ENCODE measurements at regions not wholly inside any gene's neighbourhood (a gene's known extent, or its start where the extent isn't known, plus 50 kb on each side); places are given as distances from the start of the nearest gene placed in this dataset.
"Not testable (repeated sequence)": the region's sequence is repeated elsewhere in the genome, so short reads cannot be mapped to it uniquely, and the experiment has no call there.

DNA sequence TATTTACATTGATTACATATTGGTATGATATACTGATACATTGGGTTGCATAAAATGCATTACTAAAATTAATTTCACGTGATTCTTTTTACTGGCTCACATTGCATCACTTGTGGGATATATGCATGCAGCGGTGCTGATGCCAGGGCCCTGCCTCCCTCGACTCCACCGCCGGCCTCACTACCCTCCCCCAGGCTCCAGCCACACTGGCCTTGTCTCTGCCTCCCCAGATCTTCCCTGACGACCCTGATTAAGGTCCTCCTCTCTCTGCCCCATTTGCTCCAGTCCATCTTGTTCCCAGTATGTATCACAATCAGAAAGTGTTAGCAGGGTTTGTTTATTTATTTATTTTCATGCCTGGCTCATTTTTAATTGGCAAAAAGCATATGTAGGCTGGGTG is 306.8 kb downstream of the FOXL1 start:
- no peak for DNase-seq (ENCODE audit: low read depth in 2 of 2)

DNA sequence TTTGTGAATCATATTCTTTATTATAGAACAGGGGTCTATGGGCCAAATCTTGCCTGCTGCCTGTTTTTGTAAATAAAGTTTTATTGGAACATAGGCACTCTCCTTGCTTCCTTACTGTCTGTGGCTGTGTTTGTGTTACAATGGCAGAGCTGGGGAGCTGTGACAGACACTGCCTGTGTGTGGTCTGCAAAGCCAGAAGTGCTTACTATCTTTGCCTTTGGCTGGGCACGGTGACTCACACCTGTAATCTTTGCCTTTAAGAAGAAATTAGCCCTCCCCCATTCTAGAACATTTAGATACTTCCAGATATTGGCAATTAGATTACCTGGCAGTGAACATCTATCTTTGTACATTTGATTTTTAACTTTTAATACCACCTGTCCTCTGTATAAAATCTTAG is 308.3 kb downstream of the FOXL1 start:
- DNase-seq (ENCODE audit: low read depth in 2 of 2) = no peak

DNA sequence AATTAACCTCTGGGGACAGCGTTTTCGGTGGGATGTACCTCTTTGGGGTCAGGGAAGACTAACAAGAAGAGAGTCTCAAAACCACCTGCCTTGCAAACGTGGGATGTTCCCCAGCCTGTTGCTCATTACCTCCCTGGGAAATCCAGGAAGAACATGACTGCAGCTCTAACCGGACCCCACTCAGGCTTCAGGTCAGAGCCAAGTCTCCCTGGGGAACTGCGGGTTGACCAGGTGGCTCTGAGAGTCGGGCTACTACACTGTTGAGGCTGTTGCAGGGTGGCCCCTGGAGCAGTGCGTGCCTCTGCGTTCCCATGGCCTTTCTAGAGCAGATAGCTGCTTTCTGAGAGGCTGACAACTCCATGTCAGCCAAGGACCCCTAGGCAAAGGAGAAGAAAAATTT is 309.1 kb downstream of the FOXL1 start:
- DNase-seq (ENCODE audit: low read depth in 2 of 2) = no peak

DNA sequence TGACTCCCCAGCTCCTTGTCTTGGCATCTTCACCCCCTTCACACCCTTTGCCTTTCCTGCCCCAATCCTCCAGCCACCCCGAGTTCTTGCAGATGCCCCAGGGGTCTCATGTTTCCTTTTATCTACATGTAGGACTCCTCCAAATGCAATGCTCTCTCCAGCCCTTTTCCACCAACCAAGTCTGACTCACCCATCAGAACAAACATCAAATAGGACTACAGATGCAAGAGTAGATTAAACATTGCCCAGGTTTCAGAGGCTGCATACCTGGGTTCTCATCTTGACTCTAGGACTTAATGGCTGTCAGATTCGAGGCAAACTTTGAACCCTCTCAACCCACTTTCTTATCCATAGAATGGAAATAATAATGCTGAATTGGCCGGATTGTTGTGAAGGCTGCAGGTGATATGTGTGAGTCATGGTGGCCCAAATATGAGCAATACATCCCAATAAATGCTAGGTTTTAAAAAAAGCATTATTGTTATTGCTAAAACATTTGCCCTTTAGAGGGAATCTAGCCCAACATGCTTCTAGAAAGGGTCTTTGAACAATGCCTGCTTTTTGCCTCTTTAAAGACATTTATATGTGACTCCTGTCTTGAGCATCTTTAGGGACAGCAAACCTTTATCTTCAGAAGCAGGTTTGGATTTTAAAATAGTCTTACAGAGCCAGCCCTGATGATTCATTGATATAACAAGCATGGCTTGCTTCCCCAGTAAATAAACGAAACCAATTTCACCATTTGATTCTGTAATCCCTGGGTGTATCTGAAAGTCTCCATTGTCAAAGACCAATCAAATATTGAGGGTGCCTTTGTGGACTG is 310.1 kb downstream of the FOXL1 start:
- DNase-seq (ENCODE audit: low read depth in 2 of 2) = no peak

DNA sequence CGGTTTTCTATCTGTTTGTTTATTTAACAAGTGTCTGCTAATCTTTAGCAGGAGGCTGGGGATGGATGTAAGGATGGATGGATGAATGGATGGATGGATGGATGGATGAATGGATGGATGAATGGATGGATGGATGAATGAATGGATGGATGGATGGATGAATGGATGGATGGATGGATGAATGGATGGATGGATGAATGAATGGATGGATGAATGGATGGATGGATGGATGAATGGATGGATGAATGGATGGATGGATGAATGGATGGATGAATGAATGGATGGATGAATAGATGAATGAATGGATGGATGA is 310.7 kb downstream of the FOXL1 start:
- not testable (repeated sequence) for DNase-seq (ENCODE audit: low read depth in 2 of 2)

DNA sequence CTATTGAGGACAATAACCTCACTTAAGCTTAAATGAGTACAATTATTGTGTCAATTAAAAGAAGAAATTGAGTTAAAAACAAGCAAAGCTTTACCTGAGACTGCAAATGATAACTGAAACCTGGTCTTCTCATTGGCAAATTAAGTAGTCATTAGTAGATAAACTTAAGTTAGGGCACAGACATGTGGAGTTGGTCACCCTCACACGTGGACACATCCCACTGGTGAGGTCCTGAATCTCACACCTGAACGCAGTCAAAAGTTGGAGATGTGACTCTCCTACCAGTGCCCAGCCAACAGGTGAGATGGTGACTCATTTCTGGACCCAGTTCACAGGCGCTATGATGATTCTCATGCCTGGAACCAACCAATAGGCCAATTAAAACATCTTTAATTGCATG is 311.6 kb downstream of the FOXL1 start:
- DNase-seq (ENCODE audit: low read depth in 2 of 2) = no peak

DNA sequence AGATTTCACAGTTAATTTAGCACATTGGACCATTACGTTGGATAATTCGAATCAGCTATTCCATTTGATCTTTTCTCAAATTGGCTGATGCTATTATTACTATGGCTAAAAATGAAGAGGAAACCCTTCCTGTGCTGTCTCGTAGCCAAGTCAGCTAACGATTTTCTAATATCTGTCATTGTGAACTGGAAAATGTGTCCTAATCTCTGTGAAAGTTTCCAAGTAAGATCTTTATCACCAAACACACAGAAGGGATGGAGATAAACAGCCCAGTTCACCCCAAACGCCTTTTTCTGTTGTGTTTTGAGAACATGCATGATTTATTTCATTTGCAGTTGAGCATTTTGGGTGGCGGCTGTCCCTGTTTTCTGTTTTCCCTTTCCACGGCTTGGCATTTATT is 312.8 kb downstream of the FOXL1 start:
- DNase-seq (ENCODE audit: low read depth in 2 of 2) = no peak

DNA sequence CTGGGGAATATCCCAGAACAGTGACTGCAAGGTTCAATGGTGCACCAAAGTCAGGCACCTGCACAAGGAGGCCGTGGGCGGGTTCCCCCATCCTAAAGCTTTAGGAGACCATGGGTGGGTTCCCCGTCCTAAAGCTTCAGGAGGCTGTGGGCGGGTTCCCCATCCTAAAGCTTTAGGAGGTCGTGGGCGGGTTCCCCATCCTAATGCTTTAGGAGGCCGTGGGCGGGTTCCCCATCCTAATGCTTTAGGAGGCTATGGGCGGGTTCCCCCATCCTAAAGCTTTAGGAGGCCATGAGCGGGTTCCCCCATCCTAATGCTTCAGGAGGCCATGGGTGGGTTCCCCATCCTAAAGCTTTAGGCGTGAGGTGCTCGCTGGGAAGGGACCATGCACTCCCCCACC is 313.3 kb downstream of the FOXL1 start:
- DNase-seq (ENCODE audit: low read depth in 2 of 2) = no peak

DNA sequence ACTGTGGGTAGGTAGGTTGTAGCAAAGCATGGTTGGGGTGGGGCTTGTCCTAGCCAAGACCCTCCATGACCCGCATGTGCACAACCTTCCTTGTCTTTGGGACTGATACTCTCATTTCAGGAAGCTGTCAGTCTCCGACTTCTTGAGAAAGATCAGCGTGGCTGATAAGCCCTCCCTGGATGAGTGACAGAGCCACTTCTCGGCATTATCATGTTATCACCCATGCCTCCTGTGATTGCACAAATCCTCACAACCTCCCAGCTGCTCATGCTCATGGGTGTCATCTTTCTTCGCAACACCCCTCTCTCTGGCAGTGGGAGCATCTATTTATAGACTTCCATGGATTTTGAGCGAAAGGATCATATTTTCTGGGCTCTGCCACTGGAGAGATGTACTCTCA is 314.2 kb downstream of the FOXL1 start:
- no peak for DNase-seq (ENCODE audit: low read depth in 2 of 2)

DNA sequence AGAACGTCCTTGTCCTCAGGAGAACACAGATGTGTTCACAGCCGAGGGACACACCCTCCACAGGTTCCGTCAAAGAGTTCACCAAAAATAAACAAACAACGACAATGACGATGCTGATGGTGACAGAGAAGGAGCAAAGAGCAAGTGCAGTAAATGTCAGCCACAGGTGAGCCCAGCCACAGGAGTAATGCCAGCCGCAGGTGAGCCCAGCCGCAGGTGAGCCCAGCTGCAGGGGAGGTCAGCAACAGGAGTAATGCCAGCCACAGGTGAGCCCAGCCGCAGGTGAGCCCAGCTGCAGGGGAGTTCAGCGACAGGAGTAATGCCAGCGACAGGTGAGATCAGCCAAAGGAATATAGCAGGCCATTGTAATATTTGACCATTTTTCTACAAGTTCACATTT is 315.2 kb downstream of the FOXL1 start:
- DNase-seq (ENCODE audit: low read depth in 2 of 2) = no peak

DNA sequence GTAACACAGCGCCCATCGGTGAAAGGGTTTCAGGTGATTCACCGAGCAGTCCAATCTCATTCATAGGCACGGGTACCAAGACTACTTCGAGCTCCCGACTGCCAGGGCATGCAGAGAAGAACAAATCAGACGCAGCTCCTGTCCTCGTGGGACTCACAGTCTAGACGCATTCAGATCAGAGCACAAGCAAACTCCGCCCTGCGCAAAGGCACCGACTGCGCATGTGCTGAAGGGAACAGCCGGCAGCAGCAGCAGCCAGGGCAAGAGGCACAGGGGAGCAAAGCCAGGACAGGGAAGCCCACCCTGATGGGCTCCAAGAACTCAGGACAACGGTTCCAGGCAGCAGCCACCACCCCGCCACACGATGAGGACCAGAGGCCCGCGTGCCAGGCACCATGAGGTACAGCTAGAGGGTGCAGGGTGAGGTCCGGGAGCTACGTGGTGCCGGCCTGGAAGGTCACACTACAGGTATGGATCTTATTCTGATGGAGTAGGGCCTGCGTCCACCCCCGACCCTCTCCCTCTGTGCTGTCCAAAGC is 315.7 kb downstream of the FOXL1 start:
- no peak for DNase-seq (ENCODE audit: low read depth in 2 of 2)

DNA sequence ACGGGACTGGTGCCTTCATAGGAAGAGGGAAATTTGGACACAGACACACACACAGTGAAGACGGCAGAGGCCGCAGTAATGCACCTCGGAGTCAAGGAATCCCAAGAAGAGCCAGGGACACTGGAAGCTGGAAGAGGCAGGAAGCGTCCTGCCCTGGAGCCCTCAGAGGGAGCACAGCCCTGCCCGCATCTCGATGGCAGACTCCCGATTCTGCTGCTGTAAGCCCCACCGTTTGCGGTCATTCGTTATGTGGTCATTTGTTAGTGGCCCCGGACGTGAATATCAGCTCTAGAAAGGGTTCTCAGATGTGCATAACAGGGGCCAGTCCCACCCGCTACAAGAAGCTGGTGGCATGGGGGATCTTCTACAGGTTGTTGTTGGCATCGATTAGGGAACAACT is 316.6 kb downstream of the FOXL1 start:
- no peak for DNase-seq (ENCODE audit: low read depth in 2 of 2)

DNA sequence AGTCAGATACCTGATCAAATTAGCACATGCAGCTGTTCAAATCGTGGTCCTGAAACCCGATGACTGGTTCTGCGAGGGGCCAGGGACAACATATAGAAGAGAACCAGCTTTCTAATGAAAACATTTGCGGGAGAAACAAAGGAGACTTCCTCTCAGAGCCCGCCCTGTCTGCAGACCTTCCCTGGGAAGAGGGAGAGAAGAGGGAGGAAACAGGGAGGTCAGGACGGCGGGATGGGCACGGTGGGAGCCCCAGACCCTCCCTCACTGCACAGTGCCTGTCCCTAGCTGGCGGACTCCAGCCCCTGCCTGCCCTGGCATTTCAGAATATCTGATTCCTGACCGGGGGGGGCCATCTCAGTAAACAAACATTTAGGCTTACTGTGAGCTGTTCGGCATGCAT is 317.3 kb downstream of the FOXL1 start:
- DNase-seq (ENCODE audit: low read depth in 2 of 2) = no peak

DNA sequence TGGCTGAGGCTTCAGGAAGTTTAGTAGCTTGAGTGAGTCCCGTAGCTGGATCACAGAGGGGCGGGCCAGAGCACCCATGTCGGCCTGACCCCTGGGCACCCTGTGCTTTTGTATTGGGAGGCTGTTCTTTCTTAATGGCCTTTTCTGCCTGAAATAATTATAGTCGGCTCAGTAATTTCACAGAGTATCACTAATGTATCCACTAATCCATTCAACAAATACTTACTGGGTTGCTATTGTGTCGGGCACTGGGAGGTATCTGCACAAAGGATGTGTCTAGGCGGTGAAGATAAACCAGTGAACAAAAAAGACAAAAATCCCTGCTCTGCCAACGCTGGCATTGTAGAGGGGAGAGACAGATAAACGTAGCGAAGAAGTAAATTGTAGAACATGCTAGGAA is 318.6 kb downstream of the FOXL1 start:
- no peak for DNase-seq (ENCODE audit: low read depth in 2 of 2)

DNA sequence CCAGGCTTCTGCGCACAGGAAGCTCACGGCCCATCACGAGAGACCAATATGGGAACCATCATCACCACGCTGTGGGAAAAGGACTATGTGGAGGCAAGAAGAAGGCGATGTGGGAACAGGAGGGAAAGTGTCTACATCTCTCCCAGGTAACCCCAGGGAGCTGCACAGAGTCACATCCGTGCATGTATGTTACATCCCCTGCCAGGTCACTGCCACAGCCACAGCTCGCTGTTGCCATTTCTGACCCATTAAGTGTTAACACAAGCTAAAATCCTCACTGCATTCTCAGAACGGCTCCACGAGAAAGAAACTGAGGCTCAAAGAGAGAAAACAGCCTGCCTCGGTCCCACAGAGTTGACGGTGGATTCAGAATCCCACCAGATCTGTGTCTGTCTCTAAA is 319.1 kb downstream of the FOXL1 start:
- DNase-seq (ENCODE audit: low read depth in 2 of 2) = no peak

DNA sequence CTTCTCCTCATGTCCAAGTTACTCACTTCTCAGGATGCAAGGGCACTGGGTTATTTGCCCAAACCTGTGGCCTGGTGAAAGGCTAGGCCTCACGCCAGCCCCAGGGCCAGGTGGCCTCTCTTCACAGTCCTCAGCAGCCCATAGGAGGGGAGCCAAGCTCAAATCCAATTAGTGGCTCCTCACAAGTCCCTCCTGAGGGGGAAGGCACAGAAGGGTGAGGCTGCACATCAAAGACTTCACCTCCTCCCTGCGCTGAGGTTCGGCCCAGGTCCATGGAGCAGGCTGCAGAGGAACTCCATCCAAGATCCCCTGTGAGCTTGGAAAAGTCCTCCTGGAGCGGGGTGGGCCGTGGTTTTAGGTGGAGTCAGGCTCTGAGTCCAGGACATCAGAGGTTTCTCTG is 320.0 kb downstream of the FOXL1 start:
- DNase-seq (ENCODE audit: low read depth in 2 of 2) = no peak

DNA sequence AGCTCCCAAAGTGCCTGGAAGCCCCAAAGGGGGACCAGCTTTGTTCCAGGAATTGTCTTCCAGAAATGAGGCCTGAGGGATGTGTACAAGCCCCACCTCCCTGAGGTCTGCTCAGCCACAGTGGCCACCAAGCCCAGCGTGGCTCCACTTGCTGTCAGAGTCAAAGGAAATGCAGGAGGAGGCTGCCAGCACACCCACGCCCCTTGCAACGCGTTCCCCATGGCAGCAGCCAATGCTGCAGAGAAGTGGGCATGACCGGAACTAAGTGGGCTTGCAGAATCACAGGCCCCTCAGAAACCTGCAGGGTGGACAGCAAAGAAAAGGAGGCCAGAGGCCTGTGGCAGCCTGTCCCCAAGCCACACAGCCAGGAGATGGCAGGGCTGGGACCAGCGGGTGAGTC is 320.8 kb downstream of the FOXL1 start:
- DNase-seq (ENCODE audit: low read depth in 2 of 2) = no peak

DNA sequence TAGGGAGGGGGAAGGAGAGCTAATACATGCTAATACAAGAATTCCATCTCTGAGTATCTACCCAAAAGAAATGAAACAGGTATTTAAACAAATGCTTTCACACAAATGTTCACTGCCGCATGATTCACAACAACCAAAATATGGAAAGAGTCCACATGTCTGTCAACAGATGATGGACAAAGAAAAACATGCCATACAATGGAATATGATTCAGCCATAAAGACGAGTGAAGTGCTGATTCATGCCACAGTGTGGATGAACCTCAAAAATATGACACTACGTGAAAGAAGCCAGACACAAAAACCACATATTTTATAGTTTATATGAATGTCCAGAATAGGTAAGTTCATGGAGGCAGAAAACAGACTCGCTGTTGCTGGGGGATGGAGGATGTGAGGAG is 321.4 kb downstream of the FOXL1 start:
- peak; percentile 61 to 62 for DNase-seq (ENCODE audit: low read depth in 2 of 2)

DNA sequence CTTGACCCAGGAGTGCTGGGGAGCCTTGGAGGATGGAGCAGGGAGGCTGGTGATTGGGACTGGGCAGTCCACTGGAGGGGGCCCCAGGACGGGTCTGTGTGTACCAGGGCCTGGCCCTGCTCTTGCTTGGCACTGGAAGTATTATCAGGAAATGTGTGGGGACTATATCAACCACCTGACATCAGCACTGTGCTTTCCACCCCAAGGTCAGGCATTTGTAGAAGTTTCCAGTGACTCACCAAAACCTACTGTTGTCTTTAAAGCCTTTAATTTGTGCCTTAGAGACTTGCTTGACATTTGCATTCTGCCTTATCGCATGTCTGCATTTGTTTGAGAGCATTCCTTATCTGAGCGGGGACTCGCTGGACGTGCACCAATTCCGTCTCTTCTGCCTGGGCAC is 323.1 kb downstream of the FOXL1 start:
- no peak for DNase-seq (ENCODE audit: low read depth in 2 of 2)

DNA sequence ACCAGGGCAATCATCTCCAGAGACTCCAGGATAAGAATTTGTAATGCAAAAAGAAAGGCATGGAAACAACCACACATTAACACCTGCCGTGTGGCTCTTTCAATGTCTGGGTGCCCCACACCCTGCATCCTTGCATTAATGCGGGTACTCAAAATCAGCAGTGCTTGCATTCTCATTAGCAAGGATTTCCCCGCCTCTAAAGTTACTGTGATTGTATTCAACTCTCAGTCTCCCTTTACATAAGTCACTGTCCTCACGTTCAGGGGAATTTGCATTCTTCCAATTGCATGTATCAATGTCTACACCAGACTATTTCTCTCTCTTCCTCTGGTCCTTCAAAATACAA is 324.3 kb downstream of the FOXL1 start:
- no peak for DNase-seq (ENCODE audit: low read depth in 2 of 2)

DNA sequence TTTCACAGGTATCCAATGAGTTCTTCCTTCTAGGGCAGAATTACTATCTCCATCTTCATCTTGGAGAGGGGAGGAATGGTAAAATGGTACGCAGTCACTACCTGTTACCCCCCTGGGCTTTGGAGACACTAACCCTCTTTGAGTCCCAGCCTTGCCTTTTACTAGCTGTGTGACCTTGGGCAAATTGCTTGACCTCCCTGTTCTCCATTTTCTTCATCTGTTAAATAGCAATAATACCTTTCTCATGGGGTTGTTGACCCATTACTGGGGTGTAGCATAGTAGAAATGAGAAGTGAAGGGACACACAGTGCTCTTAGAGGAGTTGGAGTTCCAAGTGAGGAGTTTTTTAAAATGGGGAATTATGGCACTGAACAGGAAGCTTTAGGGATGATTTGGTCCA is 324.7 kb downstream of the FOXL1 start:
- no peak for DNase-seq (ENCODE audit: low read depth in 2 of 2)

DNA sequence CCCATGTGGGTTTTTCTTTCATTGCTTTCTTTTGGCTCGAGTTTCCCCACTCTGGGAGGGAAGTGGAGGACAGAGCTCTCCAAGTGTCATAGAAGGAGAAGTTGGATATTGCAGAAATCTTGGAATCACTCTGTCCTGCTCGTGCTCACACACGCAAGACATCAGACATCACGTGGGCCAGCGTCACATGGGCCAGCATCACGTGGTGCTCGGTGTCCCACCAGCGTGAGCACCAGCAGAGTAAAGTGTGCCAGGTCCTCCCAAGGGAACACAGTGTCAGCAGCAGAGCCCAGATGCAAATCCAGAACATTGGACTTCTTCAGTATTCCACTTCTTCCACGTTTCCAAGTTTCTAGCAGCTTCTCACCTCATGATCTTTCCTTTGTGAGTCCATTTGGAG is 327.0 kb downstream of the FOXL1 start:
- DNase-seq (ENCODE audit: low read depth in 2 of 2) = no peak

DNA sequence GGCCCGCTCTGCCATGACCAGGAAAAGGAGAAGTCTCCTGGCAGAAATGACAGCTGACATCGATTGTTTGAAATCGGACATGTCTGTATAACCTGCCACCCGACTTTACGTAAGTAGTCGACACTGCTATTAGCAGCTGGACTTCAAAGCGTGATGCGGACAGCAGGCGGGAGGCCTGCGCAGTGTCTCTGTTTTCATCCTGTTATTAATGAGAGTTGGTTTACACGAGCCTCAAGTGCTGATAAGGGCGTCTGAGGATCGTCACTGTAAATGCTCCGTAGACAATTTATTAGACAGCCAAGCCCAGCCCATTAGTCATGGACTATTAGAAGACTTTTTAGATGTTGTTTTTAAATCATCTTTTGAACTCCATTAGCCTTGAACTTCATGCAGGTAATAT is 328.3 kb downstream of the FOXL1 start:
- no peak for DNase-seq (ENCODE audit: low read depth in 2 of 2)
